GM12872 (cell line): ENCODE measurements at regions not wholly inside any gene's neighbourhood (a gene's known extent, or its start where the extent isn't known, plus 50 kb on each side); places are given as distances from the start of the nearest gene placed in this dataset.

Experiments used
- TF ChIP-seq, protein P1 (sequence below): IDR thresholded peaks from 3 replicates; pipeline ENCODE4 v1.5.1; 2011; ENCODE audit warnings: low read depth, mild to moderate bottlenecking, low read length, moderate library complexity; ENCODE audit not compliant: insufficient read depth

- TF ChIP-seq, protein P1, sequence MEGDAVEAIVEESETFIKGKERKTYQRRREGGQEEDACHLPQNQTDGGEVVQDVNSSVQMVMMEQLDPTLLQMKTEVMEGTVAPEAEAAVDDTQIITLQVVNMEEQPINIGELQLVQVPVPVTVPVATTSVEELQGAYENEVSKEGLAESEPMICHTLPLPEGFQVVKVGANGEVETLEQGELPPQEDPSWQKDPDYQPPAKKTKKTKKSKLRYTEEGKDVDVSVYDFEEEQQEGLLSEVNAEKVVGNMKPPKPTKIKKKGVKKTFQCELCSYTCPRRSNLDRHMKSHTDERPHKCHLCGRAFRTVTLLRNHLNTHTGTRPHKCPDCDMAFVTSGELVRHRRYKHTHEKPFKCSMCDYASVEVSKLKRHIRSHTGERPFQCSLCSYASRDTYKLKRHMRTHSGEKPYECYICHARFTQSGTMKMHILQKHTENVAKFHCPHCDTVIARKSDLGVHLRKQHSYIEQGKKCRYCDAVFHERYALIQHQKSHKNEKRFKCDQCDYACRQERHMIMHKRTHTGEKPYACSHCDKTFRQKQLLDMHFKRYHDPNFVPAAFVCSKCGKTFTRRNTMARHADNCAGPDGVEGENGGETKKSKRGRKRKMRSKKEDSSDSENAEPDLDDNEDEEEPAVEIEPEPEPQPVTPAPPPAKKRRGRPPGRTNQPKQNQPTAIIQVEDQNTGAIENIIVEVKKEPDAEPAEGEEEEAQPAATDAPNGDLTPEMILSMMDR, result no peak
These were observed 284.6 kb upstream of the FOXQ1 start for GRCh38 chr6:1027109-1027794.

DNA sequence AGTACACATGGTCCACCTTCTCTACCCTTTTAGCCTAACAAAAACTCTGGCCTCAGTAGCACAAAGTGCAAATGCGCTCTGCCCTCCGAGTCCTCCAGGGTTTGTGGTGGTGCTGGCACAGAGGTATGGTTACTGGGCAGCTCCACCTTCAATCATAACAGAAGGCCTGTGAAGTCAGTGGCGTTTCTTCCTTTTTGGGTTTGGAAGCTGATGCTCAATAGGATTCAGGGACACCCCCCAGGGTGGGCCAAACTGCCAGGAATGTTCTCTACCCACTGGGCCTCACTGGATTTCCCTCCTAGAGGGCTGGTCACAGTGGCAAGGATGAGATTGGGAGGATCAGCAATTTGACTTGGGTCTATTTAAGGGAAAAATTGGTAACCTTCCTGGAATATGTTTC lies 286.1 kb upstream of the FOXQ1 start:
- TF ChIP-seq, protein P1, result no peak

GRCh38 chr6:1024587-1024986 lies 287.3 kb upstream of the FOXQ1 start:
- TF ChIP-seq, protein P1, result no peak

- TF ChIP-seq, protein P1, result no peak
These were observed 287.7 kb upstream of the FOXQ1 start for GRCh38 chr6:1024161-1024560.

GRCh38 chr6:1023229-1023628 lies 288.7 kb upstream of the FOXQ1 start:
- TF ChIP-seq, protein P1, result no peak

- TF ChIP-seq, protein P1, result no peak
These were observed 289.2 kb upstream of the FOXQ1 start for GRCh38 chr6:1022719-1023118.

GRCh38 chr6:1020837-1021236 lies 291.1 kb upstream of the FOXQ1 start:
- TF ChIP-seq, protein P1, result no peak

DNA sequence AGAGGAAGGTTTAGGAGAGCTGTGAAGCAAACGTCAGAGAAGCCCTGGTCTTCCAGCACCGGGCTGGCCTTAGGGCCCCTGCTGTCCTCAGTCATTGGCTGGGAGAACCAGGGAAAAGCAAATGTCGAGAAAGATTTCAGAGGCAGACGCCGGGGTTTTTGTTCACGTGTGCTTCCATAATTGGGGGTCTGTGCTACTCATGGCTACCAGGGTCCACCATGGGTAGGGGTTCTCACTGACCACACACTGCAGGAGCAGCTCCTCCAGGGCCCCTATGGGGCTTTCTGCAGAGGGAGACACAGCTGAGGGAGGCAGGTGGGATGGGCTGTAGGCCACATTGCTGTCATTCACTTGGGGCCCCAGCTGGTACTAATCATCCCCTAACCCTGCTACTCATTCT lies 291.8 kb upstream of the FOXQ1 start:
- TF ChIP-seq, protein P1, result no peak
